ENCODE measurements at regions not wholly inside any gene's neighbourhood (a gene's known extent, or its start where the extent isn't known, plus 50 kb on each side); places are given as distances from the start of the nearest gene placed in this dataset.

DNA sequence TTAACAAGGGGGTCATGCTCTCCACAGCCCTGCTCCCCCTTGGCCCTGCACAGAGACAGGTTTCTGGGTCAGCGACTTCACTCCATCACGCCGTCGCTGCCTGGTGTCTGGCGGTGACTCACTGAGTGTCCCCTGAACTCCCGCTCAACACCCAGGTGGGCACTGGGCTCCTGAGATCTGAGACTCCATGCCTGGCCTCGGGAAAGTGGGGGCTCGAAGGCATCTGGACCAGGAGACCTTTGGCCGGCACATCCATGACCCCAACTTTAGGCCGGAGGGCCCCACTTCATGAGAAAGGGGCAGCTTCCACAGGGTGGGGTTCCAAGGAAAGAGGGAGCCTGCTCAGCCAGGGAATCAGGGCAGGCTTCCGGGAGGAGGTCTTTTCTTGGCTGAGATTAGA is 79.3 kb upstream of the PRR5 start:
- Histone ChIP-seq H3K4me3 (replicated peaks; ENCODE audit: insufficient read depth, low read length) (no peak overlapping the region), H3K27me3 (ENCODE audit: insufficient read depth, poor library complexity, severe bottlenecking) (no peaks in the 10 kb centered on the region), H3K27ac (replicated peaks) (no peak overlapping the region)
- TF ChIP-seq GABPA (IDR thresholded peaks at IDR 0.05; ENCODE audit: low read depth), result no peak
- TF ChIP-seq SPI1 (IDR thresholded peaks at IDR 0.05; ENCODE audit: borderline replicate concordance, low read depth), result no peak
- TF ChIP-seq, protein P1, sequence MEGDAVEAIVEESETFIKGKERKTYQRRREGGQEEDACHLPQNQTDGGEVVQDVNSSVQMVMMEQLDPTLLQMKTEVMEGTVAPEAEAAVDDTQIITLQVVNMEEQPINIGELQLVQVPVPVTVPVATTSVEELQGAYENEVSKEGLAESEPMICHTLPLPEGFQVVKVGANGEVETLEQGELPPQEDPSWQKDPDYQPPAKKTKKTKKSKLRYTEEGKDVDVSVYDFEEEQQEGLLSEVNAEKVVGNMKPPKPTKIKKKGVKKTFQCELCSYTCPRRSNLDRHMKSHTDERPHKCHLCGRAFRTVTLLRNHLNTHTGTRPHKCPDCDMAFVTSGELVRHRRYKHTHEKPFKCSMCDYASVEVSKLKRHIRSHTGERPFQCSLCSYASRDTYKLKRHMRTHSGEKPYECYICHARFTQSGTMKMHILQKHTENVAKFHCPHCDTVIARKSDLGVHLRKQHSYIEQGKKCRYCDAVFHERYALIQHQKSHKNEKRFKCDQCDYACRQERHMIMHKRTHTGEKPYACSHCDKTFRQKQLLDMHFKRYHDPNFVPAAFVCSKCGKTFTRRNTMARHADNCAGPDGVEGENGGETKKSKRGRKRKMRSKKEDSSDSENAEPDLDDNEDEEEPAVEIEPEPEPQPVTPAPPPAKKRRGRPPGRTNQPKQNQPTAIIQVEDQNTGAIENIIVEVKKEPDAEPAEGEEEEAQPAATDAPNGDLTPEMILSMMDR (IDR thresholded peaks at IDR 0.05; ENCODE audit: insufficient read depth, low read length), result no peak
- no peak for TF ChIP-seq REST (IDR thresholded peaks at IDR 0.05; ENCODE audit: insufficient replicate concordance, low read depth)
- TF ChIP-seq POLR2AphosphoS5 (IDR thresholded peaks at IDR 0.05; ENCODE audit: low read depth), result no peak
- DNase-seq (ENCODE audit: low read depth in 1 of 2, low spot score in 1 of 2), result no peak

DNA sequence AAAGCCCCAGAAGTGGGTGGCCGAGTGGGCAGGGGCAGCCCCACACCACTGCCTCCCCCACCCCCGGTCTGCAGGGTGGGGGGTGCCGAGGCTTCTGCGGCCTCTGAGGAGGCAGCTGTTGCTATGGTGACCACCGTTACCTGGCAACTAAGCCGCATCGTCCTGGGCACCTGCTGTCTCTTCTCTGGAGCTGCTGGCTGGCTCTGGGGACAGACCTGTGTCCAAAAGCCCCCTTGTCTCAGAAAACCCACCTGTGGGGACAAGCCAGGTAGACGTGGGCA is 79.9 kb upstream of the PRR5 start:
- DNase-seq (ENCODE audit: low read depth in 1 of 2, low spot score in 1 of 2), result no peak
- Histone ChIP-seq H3K27ac (replicated peaks) (no peak overlapping the region), H3K27me3 (ENCODE audit: insufficient read depth, poor library complexity, severe bottlenecking) (no peaks in the 10 kb centered on the region), H3K4me3 (replicated peaks; ENCODE audit: insufficient read depth, low read length) (no peak overlapping the region)
- TF ChIP-seq SPI1 (IDR thresholded peaks at IDR 0.05; ENCODE audit: borderline replicate concordance, low read depth), result no peak
- TF ChIP-seq POLR2AphosphoS5 (IDR thresholded peaks at IDR 0.05; ENCODE audit: low read depth), result no peak
- no peak for TF ChIP-seq GABPA (IDR thresholded peaks at IDR 0.05; ENCODE audit: low read depth)
- no peak for TF ChIP-seq REST (IDR thresholded peaks at IDR 0.05; ENCODE audit: insufficient replicate concordance, low read depth)
- TF ChIP-seq, protein P1 (IDR thresholded peaks at IDR 0.05; ENCODE audit: insufficient read depth, low read length), result no peak

- Histone ChIP-seq H3K27me3 (ENCODE audit: insufficient read depth, poor library complexity, severe bottlenecking) (no peaks in the 10 kb centered on the region), H3K27ac (replicated peaks) (no peak overlapping the region), H3K4me3 (replicated peaks; ENCODE audit: insufficient read depth, low read length) (no peak overlapping the region)
- no peak for DNase-seq (ENCODE audit: low read depth in 1 of 2, low spot score in 1 of 2)
- TF ChIP-seq GABPA (IDR thresholded peaks at IDR 0.05; ENCODE audit: low read depth), result no peak
- no peak for TF ChIP-seq POLR2AphosphoS5 (IDR thresholded peaks at IDR 0.05; ENCODE audit: low read depth)
- TF ChIP-seq REST (IDR thresholded peaks at IDR 0.05; ENCODE audit: insufficient replicate concordance, low read depth), result no peak
- TF ChIP-seq, protein P1 (IDR thresholded peaks at IDR 0.05; ENCODE audit: insufficient read depth, low read length), result no peak
- TF ChIP-seq SPI1 (IDR thresholded peaks at IDR 0.05; ENCODE audit: borderline replicate concordance, low read depth), result no peak
Measured at GRCh38 chr22:44621401-44622146, 80.4 kb upstream of the PRR5 start.

Data from HL-60 (cell line).